ENCODE measurements at regions not wholly inside any gene's neighbourhood (a gene's known extent, or its start where the extent isn't known, plus 50 kb on each side); places are given as distances from the start of the nearest gene placed in this dataset.

DNA sequence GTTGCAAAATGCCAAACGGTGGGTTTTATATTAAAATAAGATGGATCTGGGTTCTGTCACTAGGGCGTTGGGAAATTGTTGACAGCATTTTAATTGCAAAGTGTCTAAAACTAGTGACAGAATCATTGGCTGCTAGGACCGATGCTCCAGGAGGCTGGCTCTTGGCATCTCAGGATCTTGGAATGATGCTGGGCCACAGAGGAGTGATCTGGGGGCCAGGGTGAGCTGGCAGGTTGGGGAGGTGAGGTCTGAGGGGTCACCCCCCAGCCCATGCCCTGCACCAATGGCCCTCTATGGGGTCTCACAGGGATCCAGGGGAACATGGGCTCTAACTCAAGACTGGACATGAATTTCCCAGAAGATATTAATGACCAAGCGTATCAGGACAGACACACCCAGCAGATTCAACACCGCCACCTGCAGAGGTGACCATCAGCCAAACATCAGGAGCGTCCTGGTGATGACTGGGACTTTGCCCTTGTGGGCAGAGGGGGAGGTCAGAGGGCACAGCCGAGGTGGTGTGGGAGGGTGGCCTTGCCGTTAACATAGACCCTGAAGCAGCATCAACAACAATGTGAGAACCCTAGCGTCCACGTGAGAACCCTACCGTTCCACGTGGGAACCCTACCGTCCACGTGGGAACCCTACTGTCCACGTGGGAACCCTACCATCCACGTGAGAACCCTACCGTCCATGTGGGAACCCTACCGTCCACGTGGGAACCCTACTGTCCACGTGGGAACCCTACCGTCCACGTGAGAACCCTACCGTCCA, 89.0 kb upstream of the PPP2R2D start:
- H3K4me1 ChIP-seq = no peaks in the 10 kb centered on the region
- H3K36me3 ChIP-seq (ENCODE audit: control insufficient read depth, insufficient read depth, low read length) = no peaks in the 10 kb centered on the region
- TF ChIP-seq, protein P1, sequence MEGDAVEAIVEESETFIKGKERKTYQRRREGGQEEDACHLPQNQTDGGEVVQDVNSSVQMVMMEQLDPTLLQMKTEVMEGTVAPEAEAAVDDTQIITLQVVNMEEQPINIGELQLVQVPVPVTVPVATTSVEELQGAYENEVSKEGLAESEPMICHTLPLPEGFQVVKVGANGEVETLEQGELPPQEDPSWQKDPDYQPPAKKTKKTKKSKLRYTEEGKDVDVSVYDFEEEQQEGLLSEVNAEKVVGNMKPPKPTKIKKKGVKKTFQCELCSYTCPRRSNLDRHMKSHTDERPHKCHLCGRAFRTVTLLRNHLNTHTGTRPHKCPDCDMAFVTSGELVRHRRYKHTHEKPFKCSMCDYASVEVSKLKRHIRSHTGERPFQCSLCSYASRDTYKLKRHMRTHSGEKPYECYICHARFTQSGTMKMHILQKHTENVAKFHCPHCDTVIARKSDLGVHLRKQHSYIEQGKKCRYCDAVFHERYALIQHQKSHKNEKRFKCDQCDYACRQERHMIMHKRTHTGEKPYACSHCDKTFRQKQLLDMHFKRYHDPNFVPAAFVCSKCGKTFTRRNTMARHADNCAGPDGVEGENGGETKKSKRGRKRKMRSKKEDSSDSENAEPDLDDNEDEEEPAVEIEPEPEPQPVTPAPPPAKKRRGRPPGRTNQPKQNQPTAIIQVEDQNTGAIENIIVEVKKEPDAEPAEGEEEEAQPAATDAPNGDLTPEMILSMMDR (IDR thresholded peaks at IDR 0.05; ENCODE audit: insufficient read depth in 1 of 2, low read depth in 1 of 2, low read length in 1 of 2, severe bottlenecking in 1 of 2, unreplicated experiment in 1 of 2) = no peak
- Mint-ChIP-seq H3K9me3 (ENCODE audit: unreplicated experiment) (no peaks in the 10 kb centered on the region), H3K27me3 (ENCODE audit: insufficient read depth, unreplicated experiment) (peaks cover 18% of the 10 kb centered on the region), H3K4me1 (ENCODE audit: low read depth, unreplicated experiment) (no peaks in the 10 kb centered on the region), H3K4me3 (ENCODE audit: unreplicated experiment) (no peak overlapping the region), H3K36me3 (ENCODE audit: insufficient read depth, unreplicated experiment) (no peaks in the 10 kb centered on the region), H3K27ac (ENCODE audit: unreplicated experiment) (no peak overlapping the region)
- intact Hi-C loops (cut with micrococcal nuclease; ENCODE audit: unreplicated experiment) = no loop called here
- no peaks in the 10 kb centered on the region for H3K9me3 ChIP-seq
- H3K4me3 ChIP-seq (ENCODE audit: low read depth, low read length) = no peak overlapping the region
- ChIA-PET POLR2A (no interaction called here), CTCF (no interaction called here)
- no peaks in the 10 kb centered on the region; the same call in 1 of the 2 replicates for H3K27me3 ChIP-seq (replicated peaks; ENCODE audit: control insufficient read depth, insufficient read depth, low read length)
- no TSS peak for BruUV-seq (replicated peaks)
- DNase-seq = no peak

DNA sequence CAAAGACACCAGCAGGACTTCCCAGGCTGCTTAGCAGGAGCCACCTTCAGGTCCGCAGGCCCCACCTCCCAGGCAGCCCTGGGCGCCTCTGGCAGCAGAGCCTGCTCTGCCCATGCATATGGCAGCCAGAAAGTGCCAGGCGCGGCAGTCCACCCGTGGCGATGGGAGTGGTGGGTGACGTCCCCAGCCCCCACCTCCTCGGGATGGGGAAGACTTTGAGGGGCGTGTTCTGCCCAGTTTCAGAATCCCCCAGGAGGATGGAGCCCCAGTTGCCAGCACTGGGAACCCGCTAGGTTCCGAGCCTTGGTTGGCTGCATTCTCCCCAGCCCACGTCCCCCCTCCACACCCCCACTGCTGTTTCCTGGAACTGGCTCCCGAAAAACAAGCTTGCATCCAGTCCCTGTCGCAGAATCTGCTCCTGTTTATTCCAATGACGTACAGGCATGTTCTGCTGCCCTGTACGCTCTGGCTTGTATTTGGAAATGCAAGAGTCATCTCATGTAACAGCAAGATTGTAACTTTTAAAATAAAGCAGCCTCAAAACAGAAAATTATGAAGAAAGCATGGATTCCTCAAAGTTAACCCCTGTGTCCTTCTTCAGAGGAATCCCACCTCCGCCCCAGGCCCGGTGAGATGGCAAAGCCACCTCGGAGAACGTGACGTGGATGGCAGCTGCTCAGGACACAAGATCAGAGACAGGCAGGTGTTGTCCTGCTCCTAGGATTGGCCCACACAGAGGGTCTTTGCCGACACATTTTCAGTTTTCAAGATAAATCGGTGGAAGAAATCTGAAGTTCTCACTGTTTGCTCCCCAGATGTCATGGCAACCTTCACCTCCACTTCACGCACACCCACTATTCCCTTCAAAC, 87.8 kb upstream of the PPP2R2D start:
- no peak overlapping the region for H3K4me3 ChIP-seq (ENCODE audit: low read depth, low read length)
- no peaks in the 10 kb centered on the region; the same call in 1 of the 2 replicates for H3K27me3 ChIP-seq (replicated peaks; ENCODE audit: control insufficient read depth, insufficient read depth, low read length)
- no peaks in the 10 kb centered on the region for H3K36me3 ChIP-seq (ENCODE audit: control insufficient read depth, insufficient read depth, low read length)
- intact Hi-C loops (cut with micrococcal nuclease; ENCODE audit: unreplicated experiment) = no loop called here
- no peaks in the 10 kb centered on the region for H3K9me3 Mint-ChIP-seq (ENCODE audit: unreplicated experiment)
- CTCF ChIA-PET = no interaction called here
- H3K27ac Mint-ChIP-seq (ENCODE audit: unreplicated experiment) = no peak overlapping the region
- DNase-seq = no peak
- H3K36me3 Mint-ChIP-seq (ENCODE audit: insufficient read depth, unreplicated experiment) = no peaks in the 10 kb centered on the region
- TF ChIP-seq, protein P1 (IDR thresholded peaks at IDR 0.05; ENCODE audit: insufficient read depth in 1 of 2, low read depth in 1 of 2, low read length in 1 of 2, severe bottlenecking in 1 of 2, unreplicated experiment in 1 of 2) = no peak
- no peaks in the 10 kb centered on the region for H3K4me1 Mint-ChIP-seq (ENCODE audit: low read depth, unreplicated experiment)
- no peaks in the 10 kb centered on the region for H3K4me1 ChIP-seq
- POLR2A ChIA-PET = no interaction called here
- no peak overlapping the region for H3K4me3 Mint-ChIP-seq (ENCODE audit: unreplicated experiment)
- peaks cover 25% of the 10 kb centered on the region for H3K27me3 Mint-ChIP-seq (ENCODE audit: insufficient read depth, unreplicated experiment)
- no peaks in the 10 kb centered on the region for H3K9me3 ChIP-seq
- BruUV-seq (replicated peaks) = no TSS peak

DNA sequence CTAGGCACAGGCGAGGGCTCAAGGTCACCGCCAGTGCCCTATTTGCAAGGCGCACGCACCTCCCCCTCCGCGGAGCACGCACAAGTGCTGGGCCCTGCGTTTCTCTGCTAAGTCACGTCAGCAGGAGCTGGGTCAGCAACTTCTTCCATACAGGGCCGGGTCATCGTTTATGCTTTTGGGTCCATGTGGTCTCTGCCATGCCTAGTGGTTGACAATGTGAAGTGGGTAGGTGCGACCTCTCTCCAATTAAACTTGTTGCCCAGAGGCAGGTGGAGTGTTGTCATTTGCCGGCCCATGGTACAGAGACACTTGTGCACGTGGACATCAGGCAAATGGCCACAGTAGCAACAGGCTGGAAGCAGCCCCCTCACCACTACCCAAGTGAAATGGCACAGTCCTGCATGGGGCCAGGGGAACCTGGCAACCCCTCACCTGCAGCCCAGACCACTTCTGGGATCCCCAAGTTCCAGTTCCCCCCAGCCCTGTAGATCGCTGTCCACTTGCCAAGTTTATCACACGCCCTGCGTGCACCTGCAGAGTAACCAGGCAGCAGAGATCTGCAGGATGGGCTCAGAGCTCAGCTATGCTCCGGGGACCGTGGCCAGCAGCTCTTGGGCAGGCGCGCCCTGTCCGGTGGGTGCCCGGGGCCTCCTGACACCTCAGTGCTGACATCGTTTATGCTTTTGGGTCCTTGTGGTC, 86.1 kb upstream of the PPP2R2D start:
- no peaks in the 10 kb centered on the region for H3K36me3 ChIP-seq (ENCODE audit: control insufficient read depth, insufficient read depth, low read length)
- no peak overlapping the region for H3K27ac Mint-ChIP-seq (ENCODE audit: unreplicated experiment)
- H3K36me3 Mint-ChIP-seq (ENCODE audit: insufficient read depth, unreplicated experiment) = no peaks in the 10 kb centered on the region
- BruUV-seq (replicated peaks) = no TSS peak
- ChIA-PET CTCF (no interaction called here), POLR2A (no interaction called here)
- no peak for DNase-seq
- peaks cover 23% of the 10 kb centered on the region for H3K27me3 Mint-ChIP-seq (ENCODE audit: insufficient read depth, unreplicated experiment)
- no peaks in the 10 kb centered on the region for H3K9me3 Mint-ChIP-seq (ENCODE audit: unreplicated experiment)
- no peaks in the 10 kb centered on the region; the same call in 1 of the 2 replicates for H3K27me3 ChIP-seq (replicated peaks; ENCODE audit: control insufficient read depth, insufficient read depth, low read length)
- H3K4me1 ChIP-seq = no peaks in the 10 kb centered on the region
- H3K4me1 Mint-ChIP-seq (ENCODE audit: low read depth, unreplicated experiment) = no peaks in the 10 kb centered on the region
- H3K4me3 ChIP-seq (ENCODE audit: low read depth, low read length) = no peak overlapping the region
- intact Hi-C loops (cut with micrococcal nuclease; ENCODE audit: unreplicated experiment) = no loop called here
- no peak overlapping the region for H3K4me3 Mint-ChIP-seq (ENCODE audit: unreplicated experiment)
- H3K9me3 ChIP-seq = no peaks in the 10 kb centered on the region
- TF ChIP-seq, protein P1 (IDR thresholded peaks at IDR 0.05; ENCODE audit: insufficient read depth in 1 of 2, low read depth in 1 of 2, low read length in 1 of 2, severe bottlenecking in 1 of 2, unreplicated experiment in 1 of 2) = no peak

Data from Caco-2 (cell line).